Ovary (tissue), 7 donors: ENCODE measurements at regions not wholly inside any gene's neighbourhood (a gene's known extent, or its start where the extent isn't known, plus 50 kb on each side); places are given as distances from the start of the nearest gene placed in this dataset.
"Not testable (repeated sequence)": the region's sequence is repeated elsewhere in the genome, so short reads cannot be mapped to it uniquely, and the experiment has no call there.

Experiments used
- DNase-seq, 5 donors: peaks; one replicate each; pipeline ENCODE4 v3.0.0-alpha.2; 2019 to 2020
- H3K27ac ChIP-seq, 2 donors: fragments of 200-600 bp; one replicate each; pipeline versions ENCODE4 v1.5.1 to v1.8.0; 2019 to 2022
- H3K27me3 ChIP-seq: fragments of 200-600 bp; one replicate; pipeline ENCODE4 v1.8.0; 2022
- H3K36me3 ChIP-seq: fragments of 200-600 bp; sonication (generic); one replicate; pipeline ENCODE4 v1.5.1; 2019
- H3K4me1 ChIP-seq: one replicate; pipeline ENCODE4 v1.8.1; 2013; ENCODE audit warnings: mild to moderate bottlenecking, moderate library complexity; ENCODE audit not compliant: insufficient read depth
- H3K4me3 ChIP-seq: fragments of 200-600 bp; sonication (generic); one replicate; pipeline ENCODE4 v1.5.1; 2017
- H3K9me3 ChIP-seq, 2 donors: fragments of 200-600 bp in 1 of 2; sonication (generic) in 1 of 2; one replicate each; pipeline versions ENCODE4 v1.5.1 to v1.8.1; 2013 to 2019; ENCODE audit warnings: mild to moderate bottlenecking in 1 of 2, moderate library complexity in 1 of 2
- EP300 ChIP-seq: sonication (generic); formaldehyde crosslinking; IDR thresholded peaks from one replicate; pipeline ENCODE4 v1.6.1; 2017; ENCODE audit warnings: antibody characterized with exemption
- POLR2A ChIP-seq: fragments of 450-650 bp; IDR thresholded peaks from one replicate; pipeline ENCODE4 v1.6.1; 2017; ENCODE audit warnings: antibody characterized with exemption, mild to moderate bottlenecking, moderate library complexity
- WGBS, 3 donors: extraction: QIAGEN DNeasy Blood & Tissue Kit in 1 of 3; methylation state at CpG; one replicate each; pipeline versions ENCODE4 v1.1.5 to v1.1.7; 2013 to 2017; 5-methylcytosine and 5-hydroxymethylcytosine counted together
- intact Hi-C, 4 donors: fragments of 100-400 bp; cut with DNase I; formaldehyde crosslinking; loops; one replicate each; pipeline versions ENCODE4 v1.11.0 to v1.15.1; 2022 to 2023
- TF ChIP-seq, protein P1 (sequence below), 3 donors: fragments of 450-650 bp in 2 of 3; fragments of 200-600 bp in 1 of 3; IDR thresholded peaks; one replicate each; pipeline versions ENCODE4 v1.5.1 to v1.8.0; 2016 to 2022; ENCODE audit warnings: antibody characterized with exemption in 3 of 3, mild to moderate bottlenecking in 1 of 3
- donor health status: DM: no; HTN: no; CAD: no; lungs with moderate emphysema.
- donor health status: DM: no; HTN: no; CAD: no.
- donor health status: Bipolar disorder and iron deficiency.
- donor health status: DM: no; HTN: no; CAD: no.
- donor health status: DM: yes; HTN: yes; CAD: no.

DNA sequence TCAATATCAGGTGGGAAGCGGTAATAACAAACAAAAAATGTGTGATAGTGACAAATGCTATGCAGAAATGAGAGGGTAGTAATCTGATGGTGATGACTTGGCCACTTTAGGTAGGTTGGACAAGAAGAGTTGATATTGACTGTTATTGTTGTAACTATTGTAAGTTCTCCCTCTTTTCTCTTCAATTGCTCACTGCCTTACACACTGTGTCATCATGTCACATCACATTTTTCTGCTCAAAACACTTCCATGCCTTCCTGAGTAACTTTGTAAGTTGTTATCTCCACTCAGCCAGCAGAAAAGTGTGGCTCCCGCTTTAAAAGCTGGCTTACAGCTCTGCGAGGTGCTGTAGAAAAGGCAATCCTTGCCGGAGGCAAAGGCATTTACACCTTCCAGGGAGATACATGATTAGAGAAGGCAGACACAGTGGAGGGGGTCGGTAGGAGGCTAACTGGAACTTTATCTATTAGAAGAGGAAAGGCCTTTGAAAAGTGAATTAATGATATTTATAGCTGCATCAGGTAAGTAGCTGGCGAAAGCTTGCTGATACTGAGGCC is 85.2 kb upstream of the CLINT1 start:
- Histone ChIP-seq H3K4me1 (peaks cover under 1% of the 10 kb centered on the region), H3K9me3 (no peaks in the 10 kb centered on the region), H3K4me3 (no peak overlapping the region), H3K36me3 (no peaks in the 10 kb centered on the region), H3K27ac (no peak overlapping the region), H3K27me3 (no peaks in the 10 kb centered on the region)
- no peak for DNase-seq
- intact Hi-C loops = loop anchor here in 1 of 4 donors (10.0 kb wide), 2 partner anchors 89 to 119 kb away; partner anchors contain the start of gene CLINT1
- TF ChIP-seq POLR2A = no peak
- TF ChIP-seq, protein P1, sequence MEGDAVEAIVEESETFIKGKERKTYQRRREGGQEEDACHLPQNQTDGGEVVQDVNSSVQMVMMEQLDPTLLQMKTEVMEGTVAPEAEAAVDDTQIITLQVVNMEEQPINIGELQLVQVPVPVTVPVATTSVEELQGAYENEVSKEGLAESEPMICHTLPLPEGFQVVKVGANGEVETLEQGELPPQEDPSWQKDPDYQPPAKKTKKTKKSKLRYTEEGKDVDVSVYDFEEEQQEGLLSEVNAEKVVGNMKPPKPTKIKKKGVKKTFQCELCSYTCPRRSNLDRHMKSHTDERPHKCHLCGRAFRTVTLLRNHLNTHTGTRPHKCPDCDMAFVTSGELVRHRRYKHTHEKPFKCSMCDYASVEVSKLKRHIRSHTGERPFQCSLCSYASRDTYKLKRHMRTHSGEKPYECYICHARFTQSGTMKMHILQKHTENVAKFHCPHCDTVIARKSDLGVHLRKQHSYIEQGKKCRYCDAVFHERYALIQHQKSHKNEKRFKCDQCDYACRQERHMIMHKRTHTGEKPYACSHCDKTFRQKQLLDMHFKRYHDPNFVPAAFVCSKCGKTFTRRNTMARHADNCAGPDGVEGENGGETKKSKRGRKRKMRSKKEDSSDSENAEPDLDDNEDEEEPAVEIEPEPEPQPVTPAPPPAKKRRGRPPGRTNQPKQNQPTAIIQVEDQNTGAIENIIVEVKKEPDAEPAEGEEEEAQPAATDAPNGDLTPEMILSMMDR (IDR thresholded peaks at IDR 0.05) = no peak
- TF ChIP-seq EP300 = no peak
- whole genome bisulfite sequencing, 3 donors = 71 to 81% (median 76%) methylated on average over 6 of the region's 6 CpGs

- Histone ChIP-seq H3K4me3 (no peak overlapping the region), H3K27me3 (no peaks in the 10 kb centered on the region), H3K9me3 (no peaks in the 10 kb centered on the region), H3K4me1 (no peaks in the 10 kb centered on the region), H3K27ac (no peak overlapping the region), H3K36me3 (no peaks in the 10 kb centered on the region)
- TF ChIP-seq, protein P1 (IDR thresholded peaks at IDR 0.05) = no peak
- TF ChIP-seq EP300 = no peak
- TF ChIP-seq POLR2A = no peak
- intact Hi-C loops = loop anchor here in 1 of 4 donors (10.0 kb wide), 2 partner anchors 88 to 118 kb away; partner anchors contain the start of gene CLINT1
- WGBS, 3 donors = 92 to 100% (median 98%) methylated on average over 1 of the region's 1 CpG
- no peak for DNase-seq
Observed at GRCh38 chr5:157942595-157942994, 83.7 kb upstream of the CLINT1 start.

DNA sequence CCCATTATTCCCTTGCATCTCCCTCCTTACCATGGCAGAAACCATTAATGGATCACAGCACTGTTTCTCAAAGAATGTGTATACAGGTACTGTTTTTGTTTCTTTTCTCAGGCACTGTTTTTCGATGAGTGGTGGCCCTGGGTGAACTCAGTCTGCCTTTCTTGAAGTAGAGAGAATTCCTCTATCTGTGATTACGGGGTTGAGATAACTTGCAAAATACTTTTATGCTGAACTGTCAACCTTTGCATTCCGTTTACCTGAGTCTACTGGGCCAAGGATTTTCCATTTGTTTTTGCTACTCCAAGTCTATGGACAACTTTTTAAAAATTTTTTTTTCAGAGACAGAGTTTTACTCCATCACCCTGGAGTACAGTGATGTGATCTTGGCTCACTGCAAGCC is 82.7 kb upstream of the CLINT1 start:
- Histone ChIP-seq H3K36me3 (no peaks in the 10 kb centered on the region), H3K9me3 (no peaks in the 10 kb centered on the region), H3K4me3 (no peak overlapping the region), H3K4me1 (no peaks in the 10 kb centered on the region), H3K27me3 (no peaks in the 10 kb centered on the region), H3K27ac (no peak overlapping the region)
- no peak for DNase-seq
- no peak for TF ChIP-seq POLR2A
- TF ChIP-seq EP300 = no peak
- TF ChIP-seq, protein P1 (IDR thresholded peaks at IDR 0.05) = no peak
- 68 to 79% (median 78%) methylated on average over 3 of the region's 3 CpGs for WGBS, 3 donors
- intact Hi-C loops = loop anchor here in 1 of 4 donors (10.0 kb wide), 2 partner anchors 87 to 117 kb away; partner anchors contain the start of gene CLINT1

DNA sequence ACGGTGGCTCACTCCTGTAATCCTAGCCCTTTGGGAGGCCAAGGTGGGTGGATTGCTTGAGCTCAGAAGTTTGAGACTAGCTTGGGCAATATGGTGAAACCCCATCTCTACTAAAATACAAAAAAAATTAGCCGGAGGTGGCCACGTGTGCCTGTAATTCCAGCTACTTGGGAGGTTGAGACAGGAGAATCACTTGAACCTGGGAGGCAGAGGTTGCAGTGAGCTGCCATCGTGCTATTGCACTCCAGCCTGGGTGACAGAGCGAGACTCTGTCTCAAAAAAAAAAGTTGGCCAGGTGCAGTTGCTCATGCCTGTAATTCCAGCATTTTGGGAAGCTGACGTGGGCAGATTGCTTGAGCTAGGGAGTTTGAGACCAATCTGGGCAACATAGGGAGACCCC is 79.2 kb upstream of the CLINT1 start:
- 93 to 95% (median 94%) methylated on average over 6 of the region's 6 CpGs for WGBS, 3 donors
- H3K9me3 ChIP-seq, H3K4me3 ChIP-seq, intact Hi-C loops, H3K27ac ChIP-seq, H3K27me3 ChIP-seq, DNase-seq, H3K4me1 ChIP-seq, H3K36me3 ChIP-seq: not testable (repeated sequence)

GRCh38 chr5:157936776-157937501 is 78.0 kb upstream of the CLINT1 start:
- H3K27me3 ChIP-seq, H3K27ac ChIP-seq, intact Hi-C loops, H3K4me3 ChIP-seq, DNase-seq, H3K4me1 ChIP-seq, H3K9me3 ChIP-seq, H3K36me3 ChIP-seq: not testable (repeated sequence)
- WGBS, 3 donors = 80 to 86% (median 85%) methylated on average over 3 of the region's 3 CpGs
